Neural cell (in vitro differentiated cells): ENCODE measurements at regions not wholly inside any gene's neighbourhood (a gene's known extent, or its start where the extent isn't known, plus 50 kb on each side); places are given as distances from the start of the nearest gene placed in this dataset.

Source experiments
- EZH2 ChIP-seq: fragments of 200-600, 300-800 bp; shearing (Covaris generic), sonication (generic); IDR thresholded peaks from 2 replicates; pipeline ENCODE4 v1.6.1; 2014; ENCODE audit warnings: antibody characterized with exemption, low read length, borderline replicate concordance, mild to moderate bottlenecking; ENCODE audit not compliant: insufficient read depth, poor library complexity, severe bottlenecking
- POLR2AphosphoS5 ChIP-seq: IDR thresholded peaks from 2 replicates; pipeline ENCODE4 v1.6.1; 2012
- SMC3 ChIP-seq: fragments of 450-650 bp; conservative IDR thresholded peaks from 2 replicates; pipeline ENCODE4 v1.6.1; 2014; ENCODE audit warnings: antibody characterized with exemption, mild to moderate bottlenecking, moderate library complexity; ENCODE audit not compliant: poor library complexity

DNA sequence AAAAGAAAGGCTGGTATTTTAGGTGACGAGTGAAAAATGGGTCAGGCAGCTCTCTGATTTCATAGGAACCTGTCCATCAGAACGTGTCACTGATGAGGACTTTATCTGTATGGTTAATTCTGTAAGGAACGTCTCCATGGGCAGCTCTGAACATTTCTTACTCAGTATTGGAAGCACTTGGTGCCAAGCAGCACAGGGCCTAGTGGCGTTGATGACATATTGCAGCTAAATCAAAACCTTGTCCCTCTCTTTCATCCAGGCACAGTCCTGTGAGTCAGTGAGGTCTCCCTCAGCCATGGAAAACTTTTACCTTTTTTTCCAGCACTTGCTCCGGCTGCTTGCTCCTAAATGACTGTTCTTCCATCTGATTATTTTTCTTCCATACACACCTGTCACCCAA lies 301.9 kb downstream of the DHX15 start:
- TF ChIP-seq SMC3 (no peak), POLR2AphosphoS5 (no peak), EZH2 (no peak)
